Dedifferentiated amniotic fluid mesenchymal stem cell (primary cell): ENCODE measurements at regions not wholly inside any gene's neighbourhood (a gene's known extent, or its start where the extent isn't known, plus 50 kb on each side); places are given as distances from the start of the nearest gene placed in this dataset.
"Not testable (repeated sequence)": the region's sequence is repeated elsewhere in the genome, so short reads cannot be mapped to it uniquely, and the experiment has no call there.

Source experiments
- DNase-seq: peaks from one replicate; pipeline ENCODE4 v3.0.0-alpha.2; 2016; ENCODE audit errors: extremely low spot score

DNA sequence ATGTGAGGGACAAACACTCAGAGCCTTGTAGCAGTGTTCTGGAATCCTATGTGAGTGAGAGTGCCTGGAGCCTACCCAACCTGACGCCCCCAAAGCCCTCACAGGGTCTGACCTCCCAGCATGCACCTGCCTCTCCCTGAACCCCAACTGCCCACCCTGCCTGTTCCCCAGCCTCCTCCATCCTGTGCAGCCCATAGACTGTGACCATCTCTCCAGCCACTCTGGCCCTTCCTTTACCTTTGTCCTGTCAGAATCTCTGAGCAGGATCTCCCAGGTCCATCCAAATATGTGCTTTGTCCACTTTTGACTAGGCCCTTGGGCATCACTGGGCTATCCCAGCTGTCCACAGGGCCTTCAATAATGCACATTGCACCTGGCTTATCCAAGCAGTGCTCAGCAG lies 1159.8 kb upstream of the TPTE start:
- DNase-seq: peak; percentile 5

DNA sequence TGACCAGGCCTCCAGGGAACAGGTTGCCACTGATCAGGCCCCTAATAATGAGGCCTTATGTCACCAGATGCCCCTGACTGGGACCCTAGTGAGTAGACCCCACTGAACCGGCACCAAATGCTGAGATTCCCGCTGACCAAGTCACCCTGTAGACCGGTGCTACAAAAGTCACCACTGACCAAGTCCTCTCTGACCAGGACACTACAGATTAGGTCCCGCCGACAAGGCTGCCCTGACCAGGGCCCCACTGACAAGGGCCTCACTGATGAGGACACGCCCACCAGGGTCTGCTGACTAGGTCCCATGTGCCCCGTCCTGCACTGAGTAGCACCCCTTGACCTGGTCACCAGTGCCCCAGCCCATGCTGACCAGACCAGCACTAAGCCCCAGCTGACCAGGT lies 1159.1 kb upstream of the TPTE start:
- DNase-seq: peak; percentile 4

DNA sequence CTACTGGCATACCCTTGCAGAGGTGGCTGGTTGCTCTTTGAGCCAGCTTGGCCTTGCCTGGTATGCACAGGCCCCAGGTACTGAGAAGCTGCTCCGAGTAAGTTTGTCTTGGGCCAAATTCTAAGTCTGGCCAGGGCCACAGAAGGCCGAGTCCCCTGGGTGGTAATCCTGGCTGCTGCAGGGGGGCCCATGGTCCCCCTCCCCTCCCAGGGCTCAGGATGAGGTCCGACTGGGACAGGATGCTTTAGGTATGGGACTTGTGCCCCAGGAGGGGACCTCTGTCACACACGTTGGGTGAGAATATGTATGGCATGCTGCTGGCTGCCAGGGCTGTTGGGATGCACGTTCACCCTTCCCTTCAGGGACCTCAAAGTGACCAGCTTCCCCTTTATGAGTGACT lies 1155.6 kb upstream of the TPTE start:
- DNase-seq: not testable (repeated sequence)

DNA sequence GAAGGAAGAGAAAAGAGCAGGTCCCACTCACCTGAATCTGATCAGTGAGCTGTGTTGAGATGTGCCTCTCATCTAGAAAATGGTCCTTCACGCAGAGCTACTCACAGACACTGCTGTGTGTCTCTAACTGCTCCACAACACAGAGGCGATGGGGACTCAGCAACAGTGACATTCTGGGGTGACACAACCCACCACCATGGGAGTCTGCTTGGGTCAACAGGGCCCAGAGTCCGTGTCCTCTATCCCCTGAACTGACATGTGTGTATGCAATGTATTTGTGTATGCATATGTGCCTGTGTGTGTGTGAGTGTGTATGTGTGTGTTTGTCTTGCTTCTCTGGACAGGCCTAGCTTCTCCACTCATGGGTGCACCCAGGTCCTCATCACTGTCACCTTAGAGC lies 1154.8 kb upstream of the TPTE start:
- DNase-seq: not testable (repeated sequence)
